Fibroblast of lung (primary cell): ENCODE measurements at regions not wholly inside any gene's neighbourhood (a gene's known extent, or its start where the extent isn't known, plus 50 kb on each side); places are given as distances from the start of the nearest gene placed in this dataset.

Source experiments
- DNase-seq, 2 donors: peaks; one replicate each; pipeline versions ENCODE4 v3.0.0 to v3.0.0-alpha.2; 2010; ENCODE audit warnings: low read depth in 2 of 2
- H2AFZ ChIP-seq: 2 replicates; pipeline ENCODE4 v1.5.1; 2012; ENCODE audit warnings: low read length, control low read depth, inconsistent platforms
- H3K27ac ChIP-seq: 2 replicates; pipeline ENCODE4 v1.5.1; 2011; ENCODE audit warnings: low read length, control low read depth; ENCODE audit not compliant: insufficient read depth
- H3K27me3 ChIP-seq: 2 replicates; pipeline ENCODE4 v1.5.1; 2011; ENCODE audit warnings: mild to moderate bottlenecking, low read length; ENCODE audit not compliant: control insufficient read depth, insufficient read depth
- H3K36me3 ChIP-seq: 2 replicates; pipeline ENCODE4 v1.5.1; 2011; ENCODE audit warnings: low read length; ENCODE audit not compliant: control insufficient read depth, insufficient read depth
- H3K4me1 ChIP-seq: 2 replicates; pipeline ENCODE4 v1.5.1; 2011; ENCODE audit warnings: low read length; ENCODE audit not compliant: control insufficient read depth, insufficient read depth; ENCODE audit errors: extremely low read depth
- H3K4me2 ChIP-seq: 2 replicates; pipeline ENCODE4 v1.5.1; 2011; ENCODE audit warnings: low read length, control low read depth; ENCODE audit not compliant: insufficient read depth; ENCODE audit errors: extremely low read depth
- H3K4me3 ChIP-seq, 4 experiments: fragments of 200-600 bp in 1 of 4; sonication (generic) in 1 of 4; replicated peaks in 1 of 4; 2 replicates each; pipeline ENCODE4 v1.5.1; 2011 to 2016; ENCODE audit warnings: low read length in 4 of 4, low read depth in 3 of 4, mild to moderate bottlenecking in 3 of 4, control low read depth in 2 of 4, inconsistent platforms in 1 of 4, mixed read lengths in 1 of 4; ENCODE audit not compliant: insufficient read depth in 1 of 4; ENCODE audit errors: control extremely low read depth in 1 of 4
- H3K79me2 ChIP-seq: 2 replicates; pipeline ENCODE4 v1.5.1; 2012; ENCODE audit warnings: mild to moderate bottlenecking, low read length, inconsistent platforms; ENCODE audit not compliant: control insufficient read depth, insufficient read depth
- H3K9ac ChIP-seq: 2 replicates; pipeline ENCODE4 v1.5.1; 2011; ENCODE audit warnings: mild to moderate bottlenecking, low read length, control low read depth; ENCODE audit not compliant: insufficient read depth
- H3K9me3 ChIP-seq: 2 replicates; pipeline ENCODE4 v1.5.1; 2012; ENCODE audit warnings: low read depth, low read length; ENCODE audit not compliant: control insufficient read depth, insufficient read depth
- H4K20me1 ChIP-seq: 2 replicates; pipeline ENCODE4 v1.5.1; 2011; ENCODE audit warnings: low read length; ENCODE audit not compliant: control insufficient read depth, insufficient read depth; ENCODE audit errors: extremely low read depth
- EZH2 ChIP-seq: IDR thresholded peaks from 2 replicates; pipeline ENCODE4 v1.5.1; 2012; ENCODE audit warnings: low read length, control low read depth, mild to moderate bottlenecking; ENCODE audit errors: missing control alignments
- TF ChIP-seq, protein P1 (sequence below), 2 donors: IDR thresholded peaks in 1 of 2; conservative IDR thresholded peaks in 1 of 2; 1 replicate in 1 of 2; 2 replicates in 1 of 2; pipeline ENCODE4 v1.5.1; 2011 to 2012; ENCODE audit warnings: low read length in 2 of 2, control low read depth in 1 of 2, inconsistent platforms in 1 of 2, low read depth in 1 of 2, mild to moderate bottlenecking in 1 of 2

DNA sequence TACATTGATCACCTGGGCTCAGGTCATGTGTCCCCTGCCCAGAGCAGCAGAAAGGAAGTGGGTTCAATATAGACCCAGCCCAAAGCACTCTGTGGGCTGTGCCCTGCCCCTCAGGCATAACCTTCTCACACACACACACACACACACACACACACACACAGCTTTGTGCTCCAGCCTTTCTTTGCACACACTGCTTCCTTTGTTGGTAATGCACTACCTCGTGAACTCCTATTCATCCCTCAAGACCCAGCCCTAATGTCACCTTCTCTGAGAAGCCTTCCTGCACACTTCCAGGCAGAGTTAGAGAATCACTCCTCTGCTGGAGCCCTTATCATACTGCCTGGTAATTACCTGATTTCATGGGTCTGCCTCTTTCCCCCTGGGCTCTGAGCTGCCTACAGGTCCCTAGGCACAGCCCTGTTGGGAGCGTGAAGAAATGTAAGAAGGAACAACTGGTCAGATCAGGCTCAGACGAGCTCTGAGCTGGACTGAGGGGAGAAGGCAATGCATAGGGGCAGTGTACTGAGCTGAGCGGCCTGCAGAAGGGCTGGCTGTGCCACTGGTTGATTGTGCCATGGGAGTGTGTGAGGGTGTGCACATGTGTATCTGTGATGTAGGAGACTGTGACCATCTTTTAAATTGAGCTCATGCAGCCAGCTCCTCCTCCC, 210.3 kb downstream of the GLI2 start:
- H3K27ac ChIP-seq: no peak overlapping the region
- TF ChIP-seq, protein P1, sequence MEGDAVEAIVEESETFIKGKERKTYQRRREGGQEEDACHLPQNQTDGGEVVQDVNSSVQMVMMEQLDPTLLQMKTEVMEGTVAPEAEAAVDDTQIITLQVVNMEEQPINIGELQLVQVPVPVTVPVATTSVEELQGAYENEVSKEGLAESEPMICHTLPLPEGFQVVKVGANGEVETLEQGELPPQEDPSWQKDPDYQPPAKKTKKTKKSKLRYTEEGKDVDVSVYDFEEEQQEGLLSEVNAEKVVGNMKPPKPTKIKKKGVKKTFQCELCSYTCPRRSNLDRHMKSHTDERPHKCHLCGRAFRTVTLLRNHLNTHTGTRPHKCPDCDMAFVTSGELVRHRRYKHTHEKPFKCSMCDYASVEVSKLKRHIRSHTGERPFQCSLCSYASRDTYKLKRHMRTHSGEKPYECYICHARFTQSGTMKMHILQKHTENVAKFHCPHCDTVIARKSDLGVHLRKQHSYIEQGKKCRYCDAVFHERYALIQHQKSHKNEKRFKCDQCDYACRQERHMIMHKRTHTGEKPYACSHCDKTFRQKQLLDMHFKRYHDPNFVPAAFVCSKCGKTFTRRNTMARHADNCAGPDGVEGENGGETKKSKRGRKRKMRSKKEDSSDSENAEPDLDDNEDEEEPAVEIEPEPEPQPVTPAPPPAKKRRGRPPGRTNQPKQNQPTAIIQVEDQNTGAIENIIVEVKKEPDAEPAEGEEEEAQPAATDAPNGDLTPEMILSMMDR (conservative IDR thresholded peaks at IDR 0.05 in 1 of 2, IDR thresholded peaks at IDR 0.05 in 1 of 2; ENCODE audit: low read depth in 1 of 2, low read length in 2 of 2): no peak
- no peak for TF ChIP-seq EZH2
- H3K4me3 ChIP-seq: no peak overlapping the region
- no peaks in the 10 kb centered on the region for H4K20me1 ChIP-seq
- H3K9ac ChIP-seq: no peak overlapping the region
- H3K4me2 ChIP-seq: no peak overlapping the region
- no peaks in the 10 kb centered on the region for H3K4me1 ChIP-seq
- no peaks in the 10 kb centered on the region for H3K27me3 ChIP-seq
- no peaks in the 10 kb centered on the region for H3K79me2 ChIP-seq
- H2AFZ ChIP-seq: no peak overlapping the region
- no peaks in the 10 kb centered on the region for H3K9me3 ChIP-seq
- DNase-seq: no peak
- H3K36me3 ChIP-seq: no peaks in the 10 kb centered on the region

DNA sequence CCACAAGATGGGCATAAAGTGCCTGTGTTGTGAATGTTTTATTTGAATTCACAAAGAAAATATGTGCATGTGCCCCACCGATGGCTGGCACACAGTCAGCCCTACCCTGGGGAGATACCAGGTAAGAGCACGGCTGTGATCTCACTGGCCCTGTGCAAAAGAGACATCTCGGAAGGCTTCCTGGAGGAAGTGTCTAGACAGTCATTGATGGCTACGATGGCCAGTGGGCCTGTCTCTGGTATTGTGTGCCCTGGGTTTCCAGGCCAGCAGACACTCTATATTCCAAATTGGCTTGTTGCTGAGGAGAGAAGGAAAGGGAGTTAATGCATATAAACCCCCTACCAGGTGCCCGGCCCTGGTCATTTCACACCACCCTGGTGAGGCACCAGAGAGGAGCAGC, 211.7 kb downstream of the GLI2 start:
- H2AFZ ChIP-seq: no peak overlapping the region
- H3K4me1 ChIP-seq: no peaks in the 10 kb centered on the region
- no peak overlapping the region for H3K27ac ChIP-seq
- no peaks in the 10 kb centered on the region for H4K20me1 ChIP-seq
- no peak overlapping the region for H3K4me2 ChIP-seq
- no peaks in the 10 kb centered on the region for H3K36me3 ChIP-seq
- TF ChIP-seq EZH2: no peak
- TF ChIP-seq, protein P1 (conservative IDR thresholded peaks at IDR 0.05 in 1 of 2, IDR thresholded peaks at IDR 0.05 in 1 of 2; ENCODE audit: low read depth in 1 of 2, low read length in 2 of 2): no peak
- H3K79me2 ChIP-seq: no peaks in the 10 kb centered on the region
- H3K9me3 ChIP-seq: no peaks in the 10 kb centered on the region
- no peak overlapping the region for H3K4me3 ChIP-seq
- no peaks in the 10 kb centered on the region for H3K27me3 ChIP-seq
- DNase-seq: no peak
- H3K9ac ChIP-seq: no peak overlapping the region

DNA sequence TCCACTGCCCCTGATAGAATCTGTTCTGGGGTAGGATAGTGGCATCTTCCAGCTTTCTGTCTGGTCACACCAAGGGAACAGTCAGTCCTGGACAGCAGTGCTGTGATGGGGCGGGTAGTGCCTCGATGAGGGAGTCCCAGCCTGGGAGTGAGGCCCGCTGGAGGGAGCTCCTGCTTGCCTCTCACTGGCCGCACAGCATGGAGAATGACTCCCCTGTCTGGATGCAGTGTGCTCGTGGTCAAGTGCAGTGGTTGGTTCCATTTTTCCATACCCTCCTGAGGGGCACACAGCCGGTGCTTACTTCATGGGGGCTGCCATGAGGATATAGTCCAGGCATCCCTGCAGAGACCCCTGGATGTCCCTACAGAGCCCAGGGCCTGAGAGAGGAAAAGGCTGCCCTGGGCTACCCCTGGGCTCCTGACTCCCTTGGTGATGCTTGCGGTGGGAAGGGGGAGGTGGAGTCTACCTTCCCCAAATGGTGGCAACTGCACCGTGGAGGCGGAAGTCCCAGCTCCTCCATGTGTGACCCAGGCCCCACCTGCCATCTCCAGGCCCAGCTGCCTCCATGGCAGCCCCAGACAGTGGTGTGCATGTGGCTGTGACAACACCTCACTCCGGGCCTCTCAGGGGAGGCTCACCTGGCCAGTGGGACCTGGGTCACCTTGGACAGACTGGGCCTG, 212.5 kb downstream of the GLI2 start:
- no peak overlapping the region for H3K4me2 ChIP-seq
- no peak overlapping the region for H2AFZ ChIP-seq
- no peak for DNase-seq
- no peak for TF ChIP-seq EZH2
- TF ChIP-seq, protein P1 (conservative IDR thresholded peaks at IDR 0.05 in 1 of 2, IDR thresholded peaks at IDR 0.05 in 1 of 2; ENCODE audit: low read depth in 1 of 2, low read length in 2 of 2): no peak
- H3K36me3 ChIP-seq: no peaks in the 10 kb centered on the region
- no peak overlapping the region for H3K4me3 ChIP-seq
- no peaks in the 10 kb centered on the region for H3K79me2 ChIP-seq
- no peak overlapping the region for H3K27ac ChIP-seq
- H3K9ac ChIP-seq: no peak overlapping the region
- H3K4me1 ChIP-seq: no peaks in the 10 kb centered on the region
- H3K27me3 ChIP-seq: no peaks in the 10 kb centered on the region
- H3K9me3 ChIP-seq: no peaks in the 10 kb centered on the region
- H4K20me1 ChIP-seq: no peaks in the 10 kb centered on the region
